ENCODE measurements at regions not wholly inside any gene's neighbourhood (a gene's known extent, or its start where the extent isn't known, plus 50 kb on each side); places are given as distances from the start of the nearest gene placed in this dataset.

DNA sequence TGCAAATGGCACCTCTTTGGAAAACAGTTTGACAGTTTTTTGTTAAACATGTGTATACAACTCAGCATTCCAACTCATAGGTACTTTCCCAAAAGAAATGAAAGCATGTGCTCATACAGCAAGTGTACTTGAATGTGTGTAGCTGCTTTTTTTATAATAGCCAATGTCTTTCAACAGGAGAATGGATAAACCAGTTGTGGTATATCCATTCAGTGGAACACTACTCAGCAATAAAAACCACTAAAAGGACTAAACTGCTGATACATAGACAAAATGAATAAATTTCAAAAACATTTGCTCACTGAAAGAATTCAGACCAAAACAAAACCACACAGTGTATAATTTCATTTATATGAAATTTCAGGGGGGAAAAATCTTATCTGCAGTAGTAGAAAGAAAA, 267.3 kb downstream of the NR2F1-AS1 start:
- no peak for DNase-seq

GRCh38 chr5:93311881-93312280, 269.1 kb downstream of the NR2F1-AS1 start:
- DNase-seq, result no peak

- DNase-seq, result no peak
These were observed 273.5 kb downstream of the NR2F1-AS1 start for GRCh38 chr5:93307557-93307956.

DNA sequence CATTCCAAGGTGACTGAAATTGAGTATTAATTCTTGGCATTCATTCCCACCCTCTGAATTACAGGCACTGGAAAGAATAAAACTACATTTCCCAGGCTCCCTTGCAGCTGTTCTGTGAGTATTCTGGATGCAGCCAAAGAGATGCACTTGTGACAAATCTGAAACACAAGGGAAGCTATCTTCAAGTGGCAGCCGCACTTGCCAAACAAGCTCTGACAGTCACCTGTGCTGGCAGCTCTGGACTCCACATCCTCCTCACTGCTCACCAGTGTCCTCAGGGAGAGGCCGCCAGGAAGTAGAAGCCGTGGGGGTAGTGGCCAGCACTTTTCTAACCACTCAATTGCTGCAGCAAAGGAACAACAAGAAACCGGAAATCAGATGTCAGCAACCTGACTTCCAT, 275.0 kb downstream of the NR2F1-AS1 start:
- no peak for DNase-seq

DNA sequence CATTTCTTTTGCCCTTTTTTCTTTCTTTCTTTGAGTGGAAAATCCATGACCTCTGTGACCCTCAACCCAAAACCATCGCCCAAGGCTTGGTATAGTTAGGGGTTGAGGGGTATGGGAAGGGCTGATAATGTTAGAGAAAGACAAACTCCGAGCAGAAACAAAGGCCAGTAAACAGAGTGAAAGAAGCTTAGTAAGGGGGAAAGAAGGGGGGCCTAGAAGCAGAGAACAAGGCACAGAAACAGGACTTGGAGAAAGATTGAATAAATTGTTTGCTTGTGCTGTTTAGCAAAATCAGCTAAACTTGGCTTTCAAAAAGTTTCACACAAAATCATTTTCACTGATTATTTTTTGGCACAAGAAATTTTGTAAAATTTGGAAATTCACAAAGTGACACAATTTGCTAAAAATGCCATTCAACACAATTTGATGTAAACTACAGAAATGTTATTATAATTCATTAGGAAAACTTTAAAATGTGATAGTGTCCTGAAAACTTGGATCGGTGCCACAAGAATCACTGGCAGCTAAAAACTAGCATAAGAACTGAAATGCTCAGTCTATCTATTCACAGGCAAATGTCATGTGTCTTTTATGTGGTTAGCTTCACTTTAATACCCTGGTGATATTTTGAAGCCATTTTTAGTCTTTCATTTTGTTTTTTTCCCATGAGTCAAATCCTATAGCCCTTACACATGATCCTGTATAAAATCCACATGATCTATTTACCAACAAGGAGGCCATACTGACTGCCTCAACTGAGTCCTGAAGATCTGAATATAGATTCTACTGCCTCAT, 276.4 kb downstream of the NR2F1-AS1 start:
- DNase-seq, result peak; percentile 8

- DNase-seq, result peak; percentile 17
These were observed 277.7 kb downstream of the NR2F1-AS1 start for GRCh38 chr5:93303291-93303691.

DNA sequence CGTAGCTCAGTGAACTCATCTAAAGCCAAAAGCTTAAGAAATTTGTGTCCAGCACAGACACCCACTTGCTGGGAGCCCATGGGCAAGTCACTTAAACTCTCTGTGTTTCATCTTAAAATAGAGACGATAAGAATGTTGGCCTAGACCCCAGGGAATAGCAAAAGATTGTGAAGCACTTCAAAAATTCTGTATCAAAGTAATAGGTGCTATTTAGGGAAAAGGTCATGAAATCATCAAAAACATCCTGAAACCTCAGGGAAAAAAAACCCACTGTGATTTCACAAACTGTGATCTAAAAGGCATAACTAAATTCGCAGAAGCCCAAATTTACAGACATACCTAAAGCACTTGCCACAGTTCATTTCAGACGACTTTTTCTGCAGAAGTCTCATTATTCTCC, 278.3 kb downstream of the NR2F1-AS1 start:
- DNase-seq, result no peak

GRCh38 chr5:93300945-93301344, 280.1 kb downstream of the NR2F1-AS1 start:
- no peak for DNase-seq

GRCh38 chr5:93300309-93300923, 280.6 kb downstream of the NR2F1-AS1 start:
- DNase-seq, result no peak

DNA sequence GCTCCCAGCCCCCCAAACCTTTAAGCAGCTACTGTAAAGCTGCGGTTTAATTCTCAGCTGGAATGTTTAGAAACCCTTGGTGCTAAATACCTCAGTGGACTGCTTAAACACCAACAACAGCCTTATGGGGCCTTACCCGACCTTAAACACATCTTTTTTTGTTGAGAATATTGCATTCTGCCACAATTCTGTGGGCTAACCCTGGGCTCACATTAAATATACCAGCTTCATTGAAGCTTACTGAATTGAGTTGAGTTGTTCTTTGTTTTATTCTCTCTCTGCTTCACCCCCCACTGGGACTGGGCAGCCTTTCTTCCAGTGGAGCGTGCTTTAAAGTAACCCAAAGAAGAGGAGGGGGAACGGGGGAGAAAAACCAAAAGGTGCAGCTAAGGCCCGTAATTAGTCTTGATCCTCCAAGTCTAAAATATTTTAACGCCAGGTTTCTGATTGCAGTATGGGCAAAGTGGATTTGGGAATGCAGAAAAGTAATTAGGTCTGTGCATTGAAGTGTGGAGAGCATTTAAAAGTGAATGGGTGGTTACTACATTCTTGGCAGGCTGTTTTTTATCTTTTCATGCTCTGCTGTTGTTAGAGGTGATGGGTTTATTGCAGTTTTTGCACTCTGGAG, 281.2 kb downstream of the NR2F1-AS1 start:
- peak; percentile 82 for DNase-seq

DNA sequence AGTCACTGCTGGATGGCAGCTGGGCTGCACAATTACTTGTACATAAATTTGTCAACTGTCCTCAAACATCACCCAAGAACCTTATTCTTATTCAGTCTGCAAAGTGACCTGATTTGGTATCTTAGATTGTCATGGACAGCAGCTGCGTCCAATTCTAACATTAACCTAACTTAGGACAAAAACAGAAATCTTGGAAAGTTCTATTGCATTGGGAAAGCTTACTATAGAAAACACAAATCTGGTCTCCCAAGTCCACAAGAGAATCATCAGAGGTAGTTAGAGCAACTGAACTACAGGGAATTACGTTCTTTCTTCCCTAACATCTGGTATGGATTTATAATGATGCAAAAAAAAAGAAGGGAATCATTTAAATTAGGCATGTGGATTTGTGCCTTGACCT, 283.9 kb downstream of the NR2F1-AS1 start:
- no peak for DNase-seq

DNA sequence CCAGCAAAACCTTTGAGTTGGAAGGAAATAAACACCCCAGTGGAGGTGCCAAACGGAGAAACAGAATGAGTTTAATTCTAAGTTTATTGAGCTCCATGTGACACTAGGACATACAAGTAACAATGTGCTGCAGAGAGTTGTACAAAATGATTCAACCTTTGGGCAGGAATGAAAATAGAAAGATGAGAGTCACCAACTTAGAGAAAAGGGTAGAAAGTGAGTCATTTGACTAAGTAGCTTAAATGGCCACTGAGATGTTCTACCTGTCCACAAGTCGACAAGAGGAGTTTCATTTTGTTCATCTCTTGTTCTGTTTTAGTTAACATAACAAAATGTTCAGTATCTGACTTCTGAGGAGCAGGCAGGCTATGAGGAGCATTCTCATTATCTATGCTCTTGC, 284.7 kb downstream of the NR2F1-AS1 start:
- no peak for DNase-seq

DNA sequence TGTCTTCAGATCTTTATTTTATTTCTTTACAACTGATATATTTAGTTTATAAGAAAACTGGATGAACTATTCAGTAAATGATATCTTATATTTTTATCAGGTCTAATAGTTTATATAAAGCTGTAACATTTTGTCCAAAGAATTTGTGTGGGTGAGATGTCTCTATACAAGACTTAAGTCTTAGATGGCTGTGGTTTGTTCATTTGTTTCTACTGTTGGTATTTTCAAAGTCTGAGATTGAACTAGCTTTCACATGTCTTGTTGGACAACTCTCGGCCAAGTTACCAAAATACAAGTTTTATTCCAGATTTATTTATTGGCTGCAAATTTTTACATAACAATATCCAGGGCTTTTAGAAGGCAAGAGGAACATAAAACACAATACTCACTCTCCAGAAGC, 286.0 kb downstream of the NR2F1-AS1 start:
- DNase-seq, result no peak

DNA sequence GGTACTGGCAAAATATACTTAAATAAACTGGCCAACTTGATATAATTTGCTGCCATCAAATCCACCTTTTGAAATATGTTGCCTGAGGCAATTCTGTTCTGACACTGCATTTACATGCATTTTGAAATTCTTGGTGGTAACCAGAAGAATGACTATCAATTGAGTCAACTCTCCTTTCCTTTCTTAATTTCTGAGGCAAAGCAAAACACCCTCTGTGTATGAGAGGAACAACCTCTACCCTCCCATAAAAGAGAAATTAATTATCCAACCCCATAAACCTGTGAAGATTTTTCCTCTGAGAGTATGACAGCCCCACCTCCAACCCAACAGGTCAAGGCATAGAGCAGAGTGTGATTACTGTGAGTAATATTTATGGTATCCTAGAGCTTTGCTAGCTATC, 286.8 kb downstream of the NR2F1-AS1 start:
- DNase-seq, result no peak

- no peak for DNase-seq
These were observed 291.1 kb downstream of the NR2F1-AS1 start for GRCh38 chr5:93289942-93290341.

DNA sequence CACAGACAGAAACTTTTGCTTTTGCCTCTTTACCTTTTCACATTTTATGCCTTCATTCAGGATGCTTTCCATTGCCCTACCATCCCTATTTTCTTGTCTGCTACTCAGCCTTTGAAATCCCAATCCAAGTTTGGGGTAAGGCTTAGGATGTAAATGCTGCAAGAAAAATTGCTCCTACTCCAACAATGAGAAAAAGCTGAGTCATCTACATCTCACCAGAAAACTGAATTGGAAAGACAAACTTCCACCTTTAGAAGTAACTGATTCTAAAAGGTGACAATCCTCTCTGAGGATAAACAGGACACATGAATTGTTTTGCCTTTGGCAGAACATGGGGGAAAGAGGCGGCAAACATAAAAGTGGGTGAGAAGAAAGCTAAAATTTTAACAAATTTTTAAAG, 295.6 kb downstream of the NR2F1-AS1 start:
- no peak for DNase-seq

GRCh38 chr5:93281980-93282772, 298.8 kb downstream of the NR2F1-AS1 start:
- peak; percentile 53 for DNase-seq

DNA sequence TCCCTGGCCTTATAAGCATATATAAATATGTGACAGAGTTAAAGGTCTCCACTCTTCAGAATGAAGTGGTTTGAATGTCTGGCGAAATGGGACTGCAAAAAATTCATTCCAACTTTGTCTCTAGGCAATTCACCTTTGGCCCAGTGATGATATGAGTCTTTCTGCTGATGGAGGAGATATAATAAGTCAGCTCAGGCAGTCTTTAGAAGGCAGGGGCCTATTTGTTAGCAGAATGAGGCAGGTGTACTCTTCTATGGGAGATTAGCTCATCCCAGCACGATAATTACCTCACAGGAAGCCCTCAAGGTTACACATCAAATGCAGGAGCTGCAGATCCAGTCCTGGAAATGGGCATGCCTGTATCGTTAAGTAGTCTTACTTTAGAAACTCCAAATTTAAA, 300.5 kb downstream of the NR2F1-AS1 start:
- DNase-seq, result peak; percentile 30

GRCh38 chr5:93279296-93279963, 301.6 kb downstream of the NR2F1-AS1 start:
- DNase-seq, result no peak

- DNase-seq, result no peak
These were observed 302.1 kb downstream of the NR2F1-AS1 start for GRCh38 chr5:93278896-93279295.

DNA sequence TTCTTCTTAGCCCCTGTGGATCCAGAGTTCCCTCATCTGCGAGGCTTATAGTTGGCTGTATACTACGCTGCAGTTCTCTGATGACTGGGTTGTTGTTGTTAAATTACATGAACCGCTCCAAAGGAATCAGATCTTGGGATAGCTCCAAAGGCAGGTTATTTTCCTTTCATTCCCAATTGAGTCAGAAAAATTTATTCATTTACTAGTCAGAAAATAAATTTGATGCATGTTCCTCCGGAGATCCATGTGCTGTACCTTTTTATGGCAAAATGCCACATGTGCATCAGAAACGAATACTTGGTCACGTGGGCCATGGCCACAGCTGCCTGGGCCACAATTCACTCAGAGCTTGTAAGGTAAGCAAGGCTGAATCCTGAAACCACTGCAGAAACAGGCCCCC, 304.0 kb downstream of the NR2F1-AS1 start:
- no peak for DNase-seq

DNA sequence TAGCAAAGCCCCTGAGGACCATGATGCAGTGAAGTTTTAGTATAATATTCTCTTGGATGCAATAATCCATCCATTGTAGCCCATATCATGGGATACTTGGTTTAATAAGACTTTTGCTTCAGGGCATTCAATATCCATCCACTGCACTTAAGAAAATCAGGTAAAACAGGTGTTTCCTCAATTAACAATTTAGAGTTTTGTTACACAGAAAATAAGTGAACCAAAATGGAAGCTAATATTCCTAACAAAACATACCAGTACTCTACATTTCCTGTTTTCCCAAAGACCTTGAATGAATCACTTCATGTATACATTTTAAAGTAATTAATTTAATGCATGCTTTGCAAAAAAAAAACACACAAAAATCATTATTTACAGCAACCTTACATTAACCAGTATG, 305.6 kb downstream of the NR2F1-AS1 start:
- DNase-seq, result no peak

- DNase-seq, result no peak
These were observed 306.7 kb downstream of the NR2F1-AS1 start for GRCh38 chr5:93274291-93274690.

Measured in NCI-H82 (cell line).